ENCODE measurements at regions not wholly inside any gene's neighbourhood (a gene's known extent, or its start where the extent isn't known, plus 50 kb on each side); places are given as distances from the start of the nearest gene placed in this dataset.
"Not testable (repeated sequence)": the region's sequence is repeated elsewhere in the genome, so short reads cannot be mapped to it uniquely, and the experiment has no call there.

- no peak for DNase-seq
Measured at GRCh38 chrX:45524805-45525204, 324.1 kb upstream of the DIPK2B start.

- peak; percentile 44 for DNase-seq
Measured at GRCh38 chrX:45524296-45524695, 323.6 kb upstream of the DIPK2B start.

GRCh38 chrX:45518552-45518951 lies 317.9 kb upstream of the DIPK2B start:
- no peak for DNase-seq

- DNase-seq, result peak; percentile 84
Measured at GRCh38 chrX:45517090-45517973, 316.7 kb upstream of the DIPK2B start.

- peak; percentile 87 for DNase-seq
Measured at GRCh38 chrX:45515262-45516215, 314.9 kb upstream of the DIPK2B start.

GRCh38 chrX:45513042-45513441 lies 312.4 kb upstream of the DIPK2B start:
- no peak for DNase-seq

GRCh38 chrX:45508454-45508853 lies 307.8 kb upstream of the DIPK2B start:
- DNase-seq, result peak; percentile 59

GRCh38 chrX:45506149-45506730 lies 305.6 kb upstream of the DIPK2B start:
- no peak for DNase-seq

GRCh38 chrX:45505214-45505613 lies 304.5 kb upstream of the DIPK2B start:
- DNase-seq, result no peak

GRCh38 chrX:45503787-45504362 lies 303.2 kb upstream of the DIPK2B start:
- not testable (repeated sequence) for DNase-seq

GRCh38 chrX:45502396-45502795 lies 301.7 kb upstream of the DIPK2B start:
- no peak for DNase-seq

- no peak for DNase-seq
Measured at GRCh38 chrX:45497290-45497689, 296.6 kb upstream of the DIPK2B start.

GRCh38 chrX:45485719-45486118 lies 285.0 kb upstream of the DIPK2B start:
- no peak for DNase-seq

- DNase-seq, result peak; percentile 96
Measured at GRCh38 chrX:45479835-45480422, 279.3 kb upstream of the DIPK2B start.

GRCh38 chrX:45479196-45479834 lies 278.6 kb upstream of the DIPK2B start:
- peak; percentile 93 for DNase-seq

- DNase-seq, result peak; percentile 80
Measured at GRCh38 chrX:45472968-45473367, 272.3 kb upstream of the DIPK2B start.

GRCh38 chrX:45467537-45467936 lies 266.9 kb upstream of the DIPK2B start:
- not testable (repeated sequence) for DNase-seq

GRCh38 chrX:45455732-45456131 lies 255.1 kb upstream of the DIPK2B start:
- not testable (repeated sequence) for DNase-seq

- DNase-seq, result no peak
Measured at GRCh38 chrX:45454290-45454689, 253.6 kb upstream of the DIPK2B start.

GRCh38 chrX:45449982-45450381 lies 249.3 kb upstream of the DIPK2B start:
- peak; percentile 66 for DNase-seq

- DNase-seq, result no peak
Measured at GRCh38 chrX:45447995-45448394, 247.3 kb upstream of the DIPK2B start.

- no peak for DNase-seq
Measured at GRCh38 chrX:45447331-45447730, 246.7 kb upstream of the DIPK2B start.
